Effector CD8-positive, alpha-beta T cell (primary cell): ENCODE measurements at regions not wholly inside any gene's neighbourhood (a gene's known extent, or its start where the extent isn't known, plus 50 kb on each side); places are given as distances from the start of the nearest gene placed in this dataset.

Experiments used
- DNase-seq: peaks from one replicate; lab custom pipeline; 2025; lab: John Stamatoyannopoulos, UW

- no peak for DNase-seq
Observed at GRCh38 chr2:2828774-2829368, 497.8 kb upstream of the MYT1L start.

- no peak for DNase-seq
Observed at GRCh38 chr2:2827761-2828221, 496.7 kb upstream of the MYT1L start.

GRCh38 chr2:2827046-2827636 lies 496.1 kb upstream of the MYT1L start:
- no peak for DNase-seq

GRCh38 chr2:2826621-2827020 lies 495.5 kb upstream of the MYT1L start:
- DNase-seq = no peak

- no peak for DNase-seq
Observed at GRCh38 chr2:2826209-2826551, 495.1 kb upstream of the MYT1L start.

- no peak for DNase-seq
Observed at GRCh38 chr2:2825516-2826208, 494.6 kb upstream of the MYT1L start.

- DNase-seq = no peak
Observed at GRCh38 chr2:2825062-2825461, 494.0 kb upstream of the MYT1L start.

GRCh38 chr2:2824588-2824987 lies 493.5 kb upstream of the MYT1L start:
- DNase-seq = no peak

- no peak for DNase-seq
Observed at GRCh38 chr2:2823061-2823753, 492.1 kb upstream of the MYT1L start.

GRCh38 chr2:2822143-2822542 lies 491.1 kb upstream of the MYT1L start:
- DNase-seq = no peak

GRCh38 chr2:2812648-2813047 lies 481.6 kb upstream of the MYT1L start:
- no peak for DNase-seq

GRCh38 chr2:2812117-2812516 lies 481.0 kb upstream of the MYT1L start:
- DNase-seq = no peak

- DNase-seq = no peak
Observed at GRCh38 chr2:2810504-2810903, 479.4 kb upstream of the MYT1L start.

- DNase-seq = no peak
Observed at GRCh38 chr2:2809771-2810170, 478.7 kb upstream of the MYT1L start.

GRCh38 chr2:2808551-2809058 lies 477.5 kb upstream of the MYT1L start:
- no peak for DNase-seq

- DNase-seq = no peak
Observed at GRCh38 chr2:2806711-2807110, 475.6 kb upstream of the MYT1L start.

GRCh38 chr2:2805263-2805662 lies 474.2 kb upstream of the MYT1L start:
- DNase-seq = no peak

GRCh38 chr2:2804528-2804927 lies 473.5 kb upstream of the MYT1L start:
- no peak for DNase-seq

- DNase-seq = no peak
Observed at GRCh38 chr2:2801458-2801857, 470.4 kb upstream of the MYT1L start.

GRCh38 chr2:2800697-2801096 lies 469.6 kb upstream of the MYT1L start:
- DNase-seq = no peak

GRCh38 chr2:2800001-2800400 lies 468.9 kb upstream of the MYT1L start:
- no peak for DNase-seq

GRCh38 chr2:2799151-2799697 lies 468.1 kb upstream of the MYT1L start:
- no peak for DNase-seq
